Endothelial cell (in vitro differentiated cells): ENCODE measurements at regions not wholly inside any gene's neighbourhood (a gene's known extent, or its start where the extent isn't known, plus 50 kb on each side); places are given as distances from the start of the nearest gene placed in this dataset.

ENCODE experiments used
- DNase-seq: peaks from one replicate; pipeline ENCODE4 v3.0.0; 2021; ENCODE audit warnings: low spot score
- H3K27ac Mint-ChIP-seq: one replicate; pipeline ENCODE4 v1.8.0; 2021; ENCODE audit warnings: mixed read lengths, inconsistent platforms; ENCODE audit not compliant: unreplicated experiment
- H3K27me3 Mint-ChIP-seq: one replicate; pipeline ENCODE4 v1.8.0; 2021; ENCODE audit warnings: mild to moderate bottlenecking, moderate library complexity, mixed read lengths, inconsistent platforms; ENCODE audit not compliant: unreplicated experiment
- H3K36me3 Mint-ChIP-seq: one replicate; pipeline ENCODE4 v1.8.0; 2021; ENCODE audit warnings: mild to moderate bottlenecking, low read depth, mixed read lengths, inconsistent platforms; ENCODE audit not compliant: unreplicated experiment
- H3K4me1 Mint-ChIP-seq: one replicate; pipeline ENCODE4 v1.8.0; 2021; ENCODE audit warnings: mild to moderate bottlenecking, mixed read lengths, inconsistent platforms; ENCODE audit not compliant: unreplicated experiment
- H3K4me3 Mint-ChIP-seq: one replicate; pipeline ENCODE4 v1.8.0; 2021; ENCODE audit warnings: mild to moderate bottlenecking, mixed read lengths, inconsistent platforms; ENCODE audit not compliant: unreplicated experiment
- H3K9me3 Mint-ChIP-seq: one replicate; pipeline ENCODE4 v1.8.0; 2021; ENCODE audit warnings: mixed read lengths, inconsistent platforms; ENCODE audit not compliant: unreplicated experiment
- TF ChIP-seq, protein P1 (sequence below): fragments of 200-600 bp; sonication (generic); IDR thresholded peaks from one replicate; pipeline ENCODE4 v1.5.0; 2021; ENCODE audit warnings: antibody characterized with exemption; ENCODE audit not compliant: unreplicated experiment

DNA sequence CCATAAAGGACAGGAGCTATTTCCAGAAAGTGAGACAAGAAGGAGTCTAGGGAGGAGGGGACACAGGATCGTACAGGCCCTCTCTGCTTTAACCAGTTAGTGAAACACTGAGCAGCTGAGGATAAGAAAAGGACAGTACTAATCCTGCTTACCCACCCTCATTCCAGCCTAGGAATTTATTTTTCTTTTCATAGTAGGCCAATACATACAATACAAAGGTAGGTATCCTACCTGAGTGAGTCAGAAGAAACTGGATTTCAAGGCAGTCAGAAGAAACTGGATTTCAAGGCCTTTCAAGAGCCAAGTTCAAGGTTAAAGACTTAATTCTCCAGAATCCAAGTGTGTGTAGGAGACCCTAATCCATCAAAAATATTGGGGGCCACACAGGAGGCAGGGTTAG, 65.3 kb downstream of the EOMES start:
- no peaks in the 10 kb centered on the region for H3K27me3 Mint-ChIP-seq
- H3K9me3 Mint-ChIP-seq: no peaks in the 10 kb centered on the region
- DNase-seq: no peak
- peaks cover 4% of the 10 kb centered on the region for H3K36me3 Mint-ChIP-seq
- H3K27ac Mint-ChIP-seq: no peak overlapping the region
- no peak overlapping the region for H3K4me3 Mint-ChIP-seq
- no peaks in the 10 kb centered on the region for H3K4me1 Mint-ChIP-seq
- TF ChIP-seq, protein P1, sequence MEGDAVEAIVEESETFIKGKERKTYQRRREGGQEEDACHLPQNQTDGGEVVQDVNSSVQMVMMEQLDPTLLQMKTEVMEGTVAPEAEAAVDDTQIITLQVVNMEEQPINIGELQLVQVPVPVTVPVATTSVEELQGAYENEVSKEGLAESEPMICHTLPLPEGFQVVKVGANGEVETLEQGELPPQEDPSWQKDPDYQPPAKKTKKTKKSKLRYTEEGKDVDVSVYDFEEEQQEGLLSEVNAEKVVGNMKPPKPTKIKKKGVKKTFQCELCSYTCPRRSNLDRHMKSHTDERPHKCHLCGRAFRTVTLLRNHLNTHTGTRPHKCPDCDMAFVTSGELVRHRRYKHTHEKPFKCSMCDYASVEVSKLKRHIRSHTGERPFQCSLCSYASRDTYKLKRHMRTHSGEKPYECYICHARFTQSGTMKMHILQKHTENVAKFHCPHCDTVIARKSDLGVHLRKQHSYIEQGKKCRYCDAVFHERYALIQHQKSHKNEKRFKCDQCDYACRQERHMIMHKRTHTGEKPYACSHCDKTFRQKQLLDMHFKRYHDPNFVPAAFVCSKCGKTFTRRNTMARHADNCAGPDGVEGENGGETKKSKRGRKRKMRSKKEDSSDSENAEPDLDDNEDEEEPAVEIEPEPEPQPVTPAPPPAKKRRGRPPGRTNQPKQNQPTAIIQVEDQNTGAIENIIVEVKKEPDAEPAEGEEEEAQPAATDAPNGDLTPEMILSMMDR: no peak

- Mint-ChIP-seq H3K4me1 (no peaks in the 10 kb centered on the region), H3K27ac (no peak overlapping the region), H3K36me3 (no peaks in the 10 kb centered on the region), H3K4me3 (no peak overlapping the region), H3K27me3 (no peaks in the 10 kb centered on the region), H3K9me3 (no peaks in the 10 kb centered on the region)
- TF ChIP-seq, protein P1: no peak
- DNase-seq: no peak
Measured at GRCh38 chr3:27655547-27655946, 66.6 kb downstream of the EOMES start.

GRCh38 chr3:27653803-27654558, 68.1 kb downstream of the EOMES start:
- Mint-ChIP-seq H3K36me3 (no peaks in the 10 kb centered on the region), H3K27ac (no peak overlapping the region), H3K4me3 (no peak overlapping the region), H3K27me3 (no peaks in the 10 kb centered on the region), H3K9me3 (no peaks in the 10 kb centered on the region), H3K4me1 (no peaks in the 10 kb centered on the region)
- no peak for DNase-seq
- TF ChIP-seq, protein P1: no peak

DNA sequence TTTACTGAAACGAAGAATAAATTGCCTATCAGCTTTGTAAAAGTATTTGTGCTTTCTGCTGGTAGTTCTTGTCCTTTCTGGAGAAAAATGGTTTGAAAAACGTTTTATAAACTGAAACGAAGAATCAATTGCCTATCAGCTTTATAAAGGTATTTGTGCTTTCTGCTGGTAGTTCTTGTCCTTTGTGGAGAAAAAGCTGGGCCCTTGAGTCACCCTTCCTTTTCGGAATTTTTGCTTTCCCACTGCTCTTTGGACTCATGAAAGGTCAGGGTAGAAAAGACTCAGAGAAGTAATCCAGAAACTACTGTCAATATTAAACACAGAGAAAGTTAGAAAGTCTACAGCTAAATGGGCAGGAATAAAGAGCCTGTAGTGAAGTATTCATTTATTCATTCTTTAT, 72.8 kb downstream of the EOMES start:
- no peak for DNase-seq
- H3K4me1 Mint-ChIP-seq: no peaks in the 10 kb centered on the region

DNA sequence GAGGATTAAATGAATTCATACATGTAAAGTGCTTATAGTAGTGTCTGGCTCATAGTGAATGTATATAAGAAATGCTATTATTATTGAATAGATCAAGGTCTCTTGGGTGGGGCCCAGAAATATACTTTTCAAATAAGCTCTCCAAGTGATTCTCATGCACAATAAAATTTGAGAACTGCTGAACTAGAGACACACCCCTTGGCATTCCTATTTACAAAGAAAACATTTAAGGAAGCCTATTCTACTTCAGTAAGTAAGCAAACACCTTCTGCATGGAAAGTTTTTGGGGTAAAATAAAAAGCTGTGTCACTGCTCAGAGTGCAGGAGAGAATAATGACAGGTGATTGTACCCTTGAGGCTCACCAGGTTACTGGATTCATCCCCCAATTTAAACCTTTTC, 75.2 kb downstream of the EOMES start:
- Mint-ChIP-seq H3K9me3 (no peaks in the 10 kb centered on the region), H3K4me1 (no peaks in the 10 kb centered on the region), H3K27ac (no peak overlapping the region), H3K36me3 (no peaks in the 10 kb centered on the region), H3K4me3 (no peak overlapping the region), H3K27me3 (peaks cover 4% of the 10 kb centered on the region)
- DNase-seq: no peak
- TF ChIP-seq, protein P1: no peak

More for the DNA sequence above, 72.8 kb downstream of the EOMES start:
- no peaks in the 10 kb centered on the region for H3K9me3 Mint-ChIP-seq
- no peaks in the 10 kb centered on the region for H3K36me3 Mint-ChIP-seq
- TF ChIP-seq, protein P1: no peak
- no peak overlapping the region for H3K4me3 Mint-ChIP-seq
- H3K27me3 Mint-ChIP-seq: no peaks in the 10 kb centered on the region
- no peak overlapping the region for H3K27ac Mint-ChIP-seq
